ENCODE measurements at regions not wholly inside any gene's neighbourhood (a gene's known extent, or its start where the extent isn't known, plus 50 kb on each side); places are given as distances from the start of the nearest gene placed in this dataset.
"Not testable (repeated sequence)": the region's sequence is repeated elsewhere in the genome, so short reads cannot be mapped to it uniquely, and the experiment has no call there.

GRCh38 chr9:42656789-42657188, 473.3 kb downstream of the SPATA31A6 start:
- H3K27ac ChIP-seq; H3K36me3 ChIP-seq; DNase-seq; H3K9me3 ChIP-seq; H3K4me3 ChIP-seq; H3K27me3 ChIP-seq; H3K4me1 ChIP-seq; intact Hi-C loops (cut with DNase I): not testable (repeated sequence)
- 73 to 79% methylated on average over 4 of the region's 6 CpGs for WGBS, 2 donors

- H3K4me3 ChIP-seq; H3K4me1 ChIP-seq; H3K36me3 ChIP-seq; intact Hi-C loops (cut with DNase I); H3K27me3 ChIP-seq; H3K27ac ChIP-seq; H3K9me3 ChIP-seq; DNase-seq: not testable (repeated sequence)
- WGBS, 2 donors = no CpG with 5 or more reads among the region's 10 CpGs
Observed at GRCh38 chr9:42657496-42657895, 474.0 kb downstream of the SPATA31A6 start.

DNA sequence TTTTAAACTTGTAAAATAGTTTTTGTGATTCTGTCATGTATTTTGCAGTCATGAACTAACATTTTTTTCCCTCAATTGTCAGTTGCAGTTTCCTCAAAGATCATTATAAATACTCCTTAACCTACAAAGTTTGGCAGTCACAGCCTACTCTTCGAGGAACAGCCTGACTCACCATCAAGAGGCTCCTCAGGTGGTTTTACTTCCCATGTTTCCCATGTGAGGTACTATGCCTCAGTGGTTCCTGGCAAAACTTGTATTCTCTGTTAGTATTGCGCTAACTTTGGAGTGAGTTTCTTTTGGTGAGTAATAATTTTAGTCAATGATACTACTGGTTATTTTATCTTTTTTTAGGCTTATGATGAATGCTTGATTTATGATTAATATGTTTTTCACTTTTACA, 513.7 kb downstream of the SPATA31A6 start:
- H3K4me1 ChIP-seq; H3K27ac ChIP-seq; H3K27me3 ChIP-seq; intact Hi-C loops (cut with DNase I); H3K4me3 ChIP-seq; DNase-seq; H3K36me3 ChIP-seq; H3K9me3 ChIP-seq: not testable (repeated sequence)
- 82% methylated on average over 2 of the region's 2 CpGs; no CpG with 5 or more reads in 1 of the 2 donors for WGBS, 2 donors

DNA sequence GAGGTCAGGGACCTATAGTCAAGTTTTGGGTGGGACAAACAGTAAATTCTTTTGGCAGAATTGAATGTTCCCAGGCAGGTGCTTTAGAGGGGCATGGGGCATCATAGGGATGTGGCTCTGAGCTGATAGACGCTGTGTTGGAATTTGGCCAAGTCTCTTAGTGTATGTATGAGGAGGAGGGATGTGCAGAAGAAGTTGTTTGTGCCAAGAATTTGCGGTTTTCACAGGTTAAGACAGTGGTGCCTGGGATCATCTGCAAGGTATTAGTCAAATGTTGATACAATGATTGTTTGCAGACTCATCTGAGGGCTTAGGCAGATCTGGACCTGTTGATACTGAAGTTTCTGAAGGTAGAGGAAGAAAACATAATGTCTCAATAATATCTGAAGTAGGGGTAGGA, 519.4 kb downstream of the SPATA31A6 start:
- H3K4me1 ChIP-seq; H3K4me3 ChIP-seq; H3K36me3 ChIP-seq; H3K27ac ChIP-seq; DNase-seq; H3K27me3 ChIP-seq; H3K9me3 ChIP-seq; intact Hi-C loops (cut with DNase I): not testable (repeated sequence)
- 84% methylated on average over 2 of the region's 2 CpGs; no CpG with 5 or more reads in 1 of the 2 donors for WGBS, 2 donors

DNA sequence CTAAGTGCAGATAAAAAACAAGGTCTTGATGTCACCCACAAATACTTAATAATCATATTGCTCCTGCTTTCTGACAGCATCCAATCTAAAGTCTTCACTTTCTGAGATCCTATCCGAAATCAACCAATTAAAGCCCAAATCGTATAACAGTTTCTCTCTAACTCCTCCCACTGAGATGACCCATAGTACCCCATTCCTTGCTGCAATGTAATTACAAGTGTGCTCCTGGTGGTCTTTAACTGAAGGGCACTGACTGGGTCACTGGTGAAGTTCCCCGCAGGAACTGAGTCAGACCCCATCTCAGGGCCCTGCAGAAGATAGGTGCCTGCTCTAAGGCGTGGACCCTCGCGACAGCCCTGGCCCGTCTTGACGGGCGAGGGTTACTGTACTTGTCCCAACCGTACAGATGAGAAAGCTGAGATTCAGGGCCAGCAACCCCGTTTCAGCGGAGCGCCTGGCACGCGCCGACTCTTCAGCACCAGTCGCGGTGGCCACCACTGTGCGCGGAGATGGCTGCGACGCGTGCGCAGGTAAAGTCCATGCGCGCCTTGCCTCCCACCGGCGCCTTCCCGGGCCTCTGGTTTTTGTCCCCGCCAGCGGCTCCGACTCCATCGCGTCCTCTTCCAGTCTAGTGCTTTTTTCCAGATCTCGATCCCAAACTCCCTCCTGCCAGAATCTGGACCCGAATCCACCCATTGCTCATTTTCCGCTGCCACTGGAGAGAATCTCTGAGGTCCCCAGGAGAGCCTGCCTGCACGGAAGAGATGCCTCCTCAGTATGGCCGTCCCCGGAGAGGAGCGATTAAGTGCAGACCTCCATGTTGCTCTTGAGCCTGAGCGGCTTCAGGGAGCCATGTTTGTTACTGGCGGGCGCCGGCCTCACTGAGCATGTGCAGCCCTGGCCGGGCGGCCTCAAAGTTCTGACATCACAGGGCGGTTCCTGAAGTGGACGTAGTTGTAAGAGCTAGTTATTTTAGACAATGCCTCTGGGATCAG, 541.7 kb downstream of the SPATA31A6 start:
- H3K27me3 ChIP-seq; H3K4me1 ChIP-seq; H3K4me3 ChIP-seq; H3K36me3 ChIP-seq; H3K9me3 ChIP-seq; intact Hi-C loops (cut with DNase I); DNase-seq: not testable (repeated sequence)
- peak overlapping the region in 1 of 4 donors; percentile 49 for H3K27ac ChIP-seq
- 0 to 70% methylated on average over 3 to 42 of the region's 49 CpGs for WGBS, 2 donors

DNA sequence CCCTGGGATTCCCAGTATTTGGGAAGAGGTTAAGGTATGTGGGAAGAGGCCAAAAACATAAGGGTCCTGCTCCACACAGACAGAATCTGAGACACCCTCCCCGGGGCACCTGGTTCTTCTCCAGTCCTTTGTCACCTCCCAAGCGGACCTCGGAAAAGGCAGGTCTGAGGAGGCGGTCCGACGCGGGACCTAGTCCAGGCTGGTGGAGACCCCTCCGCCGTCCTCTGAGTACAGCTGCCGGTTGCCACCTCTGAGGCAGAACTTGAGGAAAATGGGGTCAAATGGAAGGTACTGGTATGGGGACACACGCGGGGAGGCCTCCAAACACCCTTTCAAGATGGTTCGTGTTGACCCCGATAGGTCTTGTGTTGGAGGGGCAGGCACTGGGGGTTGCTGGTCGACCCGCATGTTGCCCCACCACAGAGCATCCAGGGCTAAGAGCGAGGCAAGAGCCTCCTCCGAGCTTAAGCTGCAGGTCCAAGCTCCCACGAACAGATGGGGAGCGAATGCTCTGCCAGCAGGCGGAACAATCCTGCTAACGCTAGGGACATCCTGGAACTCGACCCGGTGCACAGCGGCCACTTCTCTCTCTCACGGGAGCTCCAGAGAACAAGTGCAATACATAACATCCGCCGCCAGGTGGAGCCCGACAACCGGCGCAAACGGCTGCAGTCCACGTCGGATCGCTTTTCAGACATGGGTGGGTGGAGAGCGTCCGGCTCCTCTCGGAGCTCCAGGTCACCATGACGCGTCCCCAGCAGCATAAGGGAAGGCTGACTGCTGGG, 559.8 kb downstream of the SPATA31A6 start:
- H3K27me3 ChIP-seq; H3K4me1 ChIP-seq; H3K9me3 ChIP-seq; H3K36me3 ChIP-seq; intact Hi-C loops (cut with DNase I); H3K27ac ChIP-seq: not testable (repeated sequence)
- peak; percentile 82 for DNase-seq
- H3K4me3 ChIP-seq = peak overlapping the region in 1 of 4 donors; percentile 30
- 40 to 41% methylated on average over 40 of the region's 40 CpGs for WGBS, 2 donors
- TF ChIP-seq, protein P1, sequence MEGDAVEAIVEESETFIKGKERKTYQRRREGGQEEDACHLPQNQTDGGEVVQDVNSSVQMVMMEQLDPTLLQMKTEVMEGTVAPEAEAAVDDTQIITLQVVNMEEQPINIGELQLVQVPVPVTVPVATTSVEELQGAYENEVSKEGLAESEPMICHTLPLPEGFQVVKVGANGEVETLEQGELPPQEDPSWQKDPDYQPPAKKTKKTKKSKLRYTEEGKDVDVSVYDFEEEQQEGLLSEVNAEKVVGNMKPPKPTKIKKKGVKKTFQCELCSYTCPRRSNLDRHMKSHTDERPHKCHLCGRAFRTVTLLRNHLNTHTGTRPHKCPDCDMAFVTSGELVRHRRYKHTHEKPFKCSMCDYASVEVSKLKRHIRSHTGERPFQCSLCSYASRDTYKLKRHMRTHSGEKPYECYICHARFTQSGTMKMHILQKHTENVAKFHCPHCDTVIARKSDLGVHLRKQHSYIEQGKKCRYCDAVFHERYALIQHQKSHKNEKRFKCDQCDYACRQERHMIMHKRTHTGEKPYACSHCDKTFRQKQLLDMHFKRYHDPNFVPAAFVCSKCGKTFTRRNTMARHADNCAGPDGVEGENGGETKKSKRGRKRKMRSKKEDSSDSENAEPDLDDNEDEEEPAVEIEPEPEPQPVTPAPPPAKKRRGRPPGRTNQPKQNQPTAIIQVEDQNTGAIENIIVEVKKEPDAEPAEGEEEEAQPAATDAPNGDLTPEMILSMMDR (IDR thresholded peaks at IDR 0.05) = peak in 3 of 4 experiments; percentile 46 to 80 (median 59)

GRCh38 chr9:42757251-42757650, 573.8 kb downstream of the SPATA31A6 start:
- H3K4me3 ChIP-seq; H3K4me1 ChIP-seq; DNase-seq; H3K27ac ChIP-seq; intact Hi-C loops (cut with DNase I); H3K9me3 ChIP-seq; H3K27me3 ChIP-seq; H3K36me3 ChIP-seq: not testable (repeated sequence)
- WGBS, 2 donors = 76 to 85% methylated on average over 2 of the region's 2 CpGs

DNA sequence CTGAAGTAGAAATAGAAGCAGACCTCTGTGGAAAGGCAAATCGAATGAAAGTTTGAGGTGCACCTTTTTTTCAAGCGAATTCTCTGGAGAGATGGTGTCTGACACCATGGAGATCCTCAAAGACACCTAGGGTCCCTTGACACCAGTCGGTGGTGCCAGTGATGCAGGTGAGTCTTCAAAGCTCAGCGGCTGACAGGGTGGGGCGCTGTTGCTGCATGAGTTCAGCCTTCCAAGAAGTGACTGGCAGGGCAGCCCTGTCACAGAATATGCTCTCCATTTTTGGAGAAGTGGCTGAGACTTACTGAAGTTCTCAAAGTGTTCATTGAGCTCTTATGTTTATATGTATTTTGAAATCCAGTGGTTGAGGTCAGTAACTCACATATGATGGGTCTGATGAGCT, 575.9 kb downstream of the SPATA31A6 start:
- DNase-seq; H3K9me3 ChIP-seq; H3K27me3 ChIP-seq; H3K27ac ChIP-seq; intact Hi-C loops (cut with DNase I); H3K36me3 ChIP-seq; H3K4me1 ChIP-seq; H3K4me3 ChIP-seq: not testable (repeated sequence)
- 23 to 34% methylated on average over 5 of the region's 5 CpGs for WGBS, 2 donors

GRCh38 chr9:42782201-42782600, 598.7 kb downstream of the SPATA31A6 start:
- intact Hi-C loops (cut with DNase I); H3K4me1 ChIP-seq; H3K27me3 ChIP-seq; H3K36me3 ChIP-seq; DNase-seq; H3K27ac ChIP-seq; H3K9me3 ChIP-seq; H3K4me3 ChIP-seq: not testable (repeated sequence)
- 69 to 76% methylated on average over 4 of the region's 4 CpGs for WGBS, 2 donors

- H3K27ac ChIP-seq; H3K9me3 ChIP-seq; DNase-seq; H3K4me3 ChIP-seq; H3K36me3 ChIP-seq; H3K4me1 ChIP-seq; intact Hi-C loops (cut with DNase I); H3K27me3 ChIP-seq: not testable (repeated sequence)
- 67 to 78% methylated on average over 16 of the region's 16 CpGs for WGBS, 2 donors
Observed at GRCh38 chr9:42792725-42793124, 609.3 kb downstream of the SPATA31A6 start.

DNA sequence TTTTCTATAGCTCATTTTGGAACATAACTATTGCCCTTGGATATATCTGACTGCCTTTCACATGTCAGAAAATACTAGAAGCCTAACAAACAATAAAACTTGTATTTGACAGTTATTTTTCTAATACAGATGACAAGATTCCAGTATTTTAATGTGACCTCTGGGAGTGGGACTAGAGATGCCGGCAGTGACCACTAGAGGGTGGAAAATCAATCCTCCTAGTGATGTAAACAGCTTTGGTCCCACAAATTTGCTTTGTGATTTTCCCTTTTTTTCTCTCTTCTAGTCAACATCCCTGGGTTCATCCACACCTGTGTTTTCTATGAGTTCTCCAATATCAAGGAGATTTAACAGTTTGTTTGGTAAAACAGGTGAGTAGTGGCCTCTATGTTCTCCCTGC, 615.1 kb downstream of the SPATA31A6 start:
- H3K9me3 ChIP-seq; H3K4me1 ChIP-seq; H3K27ac ChIP-seq; H3K4me3 ChIP-seq; intact Hi-C loops (cut with DNase I); DNase-seq; H3K36me3 ChIP-seq; H3K27me3 ChIP-seq: not testable (repeated sequence)
- 15 to 20% methylated on average over 1 of the region's 1 CpG for WGBS, 2 donors

DNA sequence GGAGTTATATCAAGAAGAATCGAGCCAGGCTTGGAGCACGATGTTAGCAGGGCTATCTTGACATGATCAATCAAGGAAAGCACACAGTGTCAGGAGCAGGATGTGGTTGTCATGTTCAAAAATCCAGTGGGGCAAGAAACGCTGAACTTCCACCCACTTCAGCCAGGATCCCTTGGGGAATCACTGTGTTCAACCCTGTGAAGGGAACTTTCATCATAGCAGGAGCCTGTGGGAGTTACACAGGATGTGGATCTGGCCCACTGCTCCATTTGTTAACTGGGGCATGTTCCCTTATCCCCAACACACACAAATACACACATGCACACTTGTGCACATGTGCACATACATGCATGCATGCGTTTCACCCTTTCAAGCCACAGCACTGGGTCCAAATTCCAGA, 619.3 kb downstream of the SPATA31A6 start:
- H3K4me3 ChIP-seq; intact Hi-C loops (cut with DNase I); H3K9me3 ChIP-seq; H3K36me3 ChIP-seq; DNase-seq; H3K4me1 ChIP-seq; H3K27ac ChIP-seq; H3K27me3 ChIP-seq: not testable (repeated sequence)
- WGBS, 2 donors = 68 to 71% methylated on average over 4 of the region's 4 CpGs

Measured in sigmoid colon (tissue), 6 donors.